A673 (cell line): ENCODE measurements at regions not wholly inside any gene's neighbourhood (a gene's known extent, or its start where the extent isn't known, plus 50 kb on each side); places are given as distances from the start of the nearest gene placed in this dataset.

Source experiments
- EZH2 ChIP-seq: fragments of 200-600 bp; sonication (generic); IDR thresholded peaks from 2 replicates; pipeline ENCODE4 v1.6.1; 2017; ENCODE audit warnings: borderline replicate concordance, low read depth, mild to moderate bottlenecking, mixed read lengths, antibody characterized with exemption, low read length; ENCODE audit not compliant: poor library complexity, severe bottlenecking
- TF ChIP-seq, protein P1 (sequence below): fragments of 300-800, 200-600 bp; sonication (generic); conservative IDR thresholded peaks from 2 replicates; pipeline ENCODE4 v1.5.1; 2017; ENCODE audit warnings: low read depth, mild to moderate bottlenecking, antibody characterized with exemption, low read length, moderate library complexity, mixed read lengths

DNA sequence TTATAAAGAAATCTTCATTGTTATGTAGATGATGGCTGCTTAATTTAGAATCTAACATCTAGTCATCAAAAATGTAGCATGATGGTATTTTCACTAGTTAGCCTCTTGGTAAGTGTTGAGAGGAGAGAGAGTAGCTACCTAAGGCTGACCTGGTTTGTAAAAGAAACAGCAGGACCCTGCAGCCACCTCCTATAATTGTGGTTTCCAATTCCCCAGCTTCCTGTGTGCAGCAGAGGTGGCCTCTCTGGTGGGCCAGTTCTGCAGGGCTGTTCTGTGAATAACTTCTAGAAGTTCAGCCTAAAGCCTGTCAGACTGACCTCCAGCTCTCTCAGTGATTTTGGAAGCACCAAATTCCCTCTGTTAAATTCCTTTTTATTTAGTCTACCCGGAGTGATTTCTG lies 246.4 kb upstream of the LRRC7 start:
- TF ChIP-seq, protein P1, sequence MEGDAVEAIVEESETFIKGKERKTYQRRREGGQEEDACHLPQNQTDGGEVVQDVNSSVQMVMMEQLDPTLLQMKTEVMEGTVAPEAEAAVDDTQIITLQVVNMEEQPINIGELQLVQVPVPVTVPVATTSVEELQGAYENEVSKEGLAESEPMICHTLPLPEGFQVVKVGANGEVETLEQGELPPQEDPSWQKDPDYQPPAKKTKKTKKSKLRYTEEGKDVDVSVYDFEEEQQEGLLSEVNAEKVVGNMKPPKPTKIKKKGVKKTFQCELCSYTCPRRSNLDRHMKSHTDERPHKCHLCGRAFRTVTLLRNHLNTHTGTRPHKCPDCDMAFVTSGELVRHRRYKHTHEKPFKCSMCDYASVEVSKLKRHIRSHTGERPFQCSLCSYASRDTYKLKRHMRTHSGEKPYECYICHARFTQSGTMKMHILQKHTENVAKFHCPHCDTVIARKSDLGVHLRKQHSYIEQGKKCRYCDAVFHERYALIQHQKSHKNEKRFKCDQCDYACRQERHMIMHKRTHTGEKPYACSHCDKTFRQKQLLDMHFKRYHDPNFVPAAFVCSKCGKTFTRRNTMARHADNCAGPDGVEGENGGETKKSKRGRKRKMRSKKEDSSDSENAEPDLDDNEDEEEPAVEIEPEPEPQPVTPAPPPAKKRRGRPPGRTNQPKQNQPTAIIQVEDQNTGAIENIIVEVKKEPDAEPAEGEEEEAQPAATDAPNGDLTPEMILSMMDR, result no peak
- no peak for TF ChIP-seq EZH2
